GM12878 (cell line): ENCODE measurements at regions not wholly inside any gene's neighbourhood (a gene's known extent, or its start where the extent isn't known, plus 50 kb on each side); places are given as distances from the start of the nearest gene placed in this dataset.

Experiments
- ATAC-seq: fragments of 200-7000 bp; cut with Tn5 transposase; 3 replicates; pipeline ENCODE4 v1.9.1; 2020; ENCODE audit warnings: mild to moderate bottlenecking, moderate library complexity
- BruUV-seq: library from RNA; stranded (reverse); fragments of 400-500 nt; replicated peaks from 2 replicates; lab custom pipeline; 2021; lab: Mats Ljungman, UMichigan
- CTCF ChIA-PET: fragments of 300-600 bp; sonication (Branson Sonifier 250); formaldehyde crosslinking; extraction: SDS; loops from one replicate; lab custom pipeline; 2021; ENCODE audit warnings: inconsistent platforms; lab: Yijun Ruan, JAX
- POLR2A ChIA-PET: fragments of 350-600 bp; formaldehyde crosslinking; extraction: SDS; loops from one replicate; lab custom pipeline; 2021; ENCODE audit warnings: inconsistent platforms; lab: Charles Lee
- RAD21 ChIA-PET: fragments of 300-600 bp; sonication (Branson Sonifier 250); formaldehyde crosslinking; loops from one replicate; lab custom pipeline; 2023; ENCODE audit warnings: antibody characterized with exemption; ENCODE audit not compliant: unreplicated experiment; lab: Charles Lee
- SMC1A ChIA-PET: fragments of 300-600 bp; sonication (Branson Sonifier 250); formaldehyde crosslinking; loops from one replicate; lab custom pipeline; 2023; ENCODE audit not compliant: unreplicated experiment, uncharacterized antibody; lab: Charles Lee
- DNase-seq: peaks from one replicate; pipeline ENCODE4 v3.0.0-alpha.2; 2011; ENCODE audit warnings: low read depth, low spot score
- FAIRE-seq: peaks from 3 replicates; lab custom pipeline; 2011; peaks lifted over from hg19 to GRCh38; lab: Jason Lieb, UNC
- H2AFZ ChIP-seq: 2 replicates; pipeline ENCODE4 v1.6.0; 2011; ENCODE audit warnings: low read depth, low read length, control low read depth; ENCODE audit not compliant: control insufficient read depth
- H3K27ac ChIP-seq: 2 replicates; pipeline ENCODE4 v1.5.1; 2011; ENCODE audit warnings: control low read depth; ENCODE audit not compliant: control insufficient read depth, insufficient read depth
- H3K27me3 ChIP-seq, 2 experiments: replicated peaks in 1 of 2; 2 replicates each; pipeline versions ENCODE4 v1.6.0 to v1.6.1; 2011; ENCODE audit warnings: low read length in 1 of 2; ENCODE audit not compliant: control insufficient read depth in 2 of 2, insufficient read depth in 2 of 2
- H3K36me3 ChIP-seq, 2 experiments: 2 replicates each; pipeline ENCODE4 v1.5.1; 2011; ENCODE audit warnings: low read length in 1 of 2; ENCODE audit not compliant: control insufficient read depth in 2 of 2, insufficient read depth in 2 of 2
- H3K4me1 ChIP-seq: 2 replicates; pipeline ENCODE4 v1.6.1; 2011; ENCODE audit warnings: mild to moderate bottlenecking, low read length, moderate library complexity, mixed read lengths; ENCODE audit not compliant: control insufficient read depth, insufficient read depth
- H3K4me2 ChIP-seq: 2 replicates; pipeline ENCODE4 v1.6.0; 2011; ENCODE audit warnings: control low read depth; ENCODE audit not compliant: control insufficient read depth, insufficient read depth
- H3K4me3 ChIP-seq: fragments of 200-600 bp; sonication (generic); 2 replicates; pipeline ENCODE4 v1.5.1; 2016
- H3K79me2 ChIP-seq: 2 replicates; pipeline ENCODE4 v1.6.0; 2011; ENCODE audit warnings: low read length; ENCODE audit not compliant: control insufficient read depth, insufficient read depth
- H3K9ac ChIP-seq: 2 replicates; pipeline ENCODE4 v1.8.0; 2011; ENCODE audit warnings: low read length, control low read depth, mixed read lengths; ENCODE audit not compliant: control insufficient read depth, insufficient read depth
- H3K9me3 ChIP-seq: replicated peaks from 3 replicates; pipeline ENCODE4 v1.5.1; 2011; ENCODE audit warnings: mild to moderate bottlenecking, low read length; ENCODE audit not compliant: control insufficient read depth, insufficient read depth
- H4K20me1 ChIP-seq: 2 replicates; pipeline ENCODE4 v1.6.0; 2011; ENCODE audit not compliant: control insufficient read depth, insufficient read depth
- BHLHE40 ChIP-seq, 2 experiments: fragments of 450-650 bp in 1 of 2; IDR thresholded peaks; 2 replicates each; pipeline ENCODE4 v1.6.1; 2011 to 2017; ENCODE audit warnings: low read depth in 2 of 2, borderline replicate concordance in 1 of 2, improper control_type of control experiment in 1 of 2, low read length in 1 of 2, mild to moderate bottlenecking in 1 of 2
- E2F4 ChIP-seq: IDR thresholded peaks from 2 replicates; pipeline ENCODE4 v1.6.1; 2012; ENCODE audit warnings: low read depth, low read length, improper control_type of control experiment
- HCFC1 ChIP-seq: fragments of 150-350 bp; IDR thresholded peaks from 2 replicates; pipeline ENCODE4 v1.6.1; 2014; ENCODE audit warnings: low read length
- MEF2A ChIP-seq: IDR thresholded peaks from 2 replicates; pipeline ENCODE4 v1.6.1; 2011; ENCODE audit warnings: low read depth, mild to moderate bottlenecking, low read length, moderate library complexity; ENCODE audit not compliant: insufficient read depth
- MEF2B ChIP-seq: fragments of 450-650 bp; IDR thresholded peaks from 2 replicates; pipeline ENCODE4 v1.6.1; 2018; ENCODE audit warnings: mild to moderate bottlenecking, moderate library complexity; ENCODE audit not compliant: partially characterized antibody, poor library complexity, severe bottlenecking
- NFIC ChIP-seq: IDR thresholded peaks from 2 replicates; pipeline ENCODE4 v1.6.1; 2012; ENCODE audit warnings: low read depth, mild to moderate bottlenecking, inconsistent platforms, low read length, moderate library complexity
- NR2C2 ChIP-seq: IDR thresholded peaks from 2 replicates; pipeline ENCODE4 v1.6.1; 2011; ENCODE audit warnings: borderline replicate concordance, low read depth; ENCODE audit not compliant: control insufficient read depth, insufficient read length
- RBBP5 ChIP-seq: fragments of 200-600 bp; sonication (generic); conservative IDR thresholded peaks from 2 replicates; pipeline ENCODE4 v1.6.1; 2016
- RFX5 ChIP-seq: IDR thresholded peaks from 2 replicates; pipeline ENCODE4 v1.6.1; 2011; ENCODE audit warnings: low read depth, low read length, improper control_type of control experiment
- SKIL ChIP-seq: fragments of 450-650 bp; IDR thresholded peaks from 2 replicates; pipeline ENCODE4 v1.6.1; 2017; ENCODE audit warnings: mild to moderate bottlenecking, low read depth, inconsistent platforms; ENCODE audit not compliant: poor library complexity, severe bottlenecking
- SMAD5 ChIP-seq: IDR thresholded peaks from 2 replicates; pipeline ENCODE4 v1.6.1; 2016; ENCODE audit warnings: antibody characterized with exemption, low read depth
- WGBS: methylation state at CpG from one replicate; pipeline ENCODE4 v1.1.6; 2016; ENCODE audit warnings: low lambda C conversion rate; ENCODE audit not compliant: insufficient replicate concordance, insufficient coverage; ENCODE audit errors: missing lambda C conversion rate; 5-methylcytosine and 5-hydroxymethylcytosine counted together
- in situ Hi-C: fragments of 300-500 bp; cut with MboI; formaldehyde crosslinking; loops from 9 replicates; pipeline ENCODE4 v1.14.3; 2018; ENCODE audit warnings: mixed read lengths
- intact Hi-C: fragments of 100-400 bp; cut with micrococcal nuclease; formaldehyde crosslinking; loops from one replicate; pipeline ENCODE4 v1.14.2; 2022; ENCODE audit not compliant: unreplicated experiment

GRCh38 chr16:65888201-65888600, 478.3 kb upstream of the CDH5 start:
- H3K9me3 ChIP-seq, result no peaks in the 10 kb centered on the region
- H3K4me2 ChIP-seq, result no peak overlapping the region
- no peak for DNase-seq
- CTCF ChIA-PET, result no interaction called here
- intact Hi-C loops, result no loop called here
- POLR2A ChIA-PET, result no interaction called here
- in situ Hi-C loops, result no loop called here
- RAD21 ChIA-PET, result no interaction called here
- no peaks in the 10 kb centered on the region for H3K27me3 ChIP-seq
- no peaks in the 10 kb centered on the region for H3K79me2 ChIP-seq
- SMC1A ChIA-PET, result no interaction called here
- no peak for FAIRE-seq
- no peaks in the 10 kb centered on the region for H4K20me1 ChIP-seq
- no peak overlapping the region for H3K4me3 ChIP-seq
- H3K36me3 ChIP-seq, result no peaks in the 10 kb centered on the region
- TF ChIP-seq HCFC1 (no peak), E2F4 (no peak), RFX5 (no peak), BHLHE40 (IDR thresholded peaks at IDR 0.05; ENCODE audit: borderline replicate concordance in 1 of 2, low read depth in 2 of 2, low read length in 1 of 2) (no peak), SMAD5 (no peak), RBBP5 (no peak), SKIL (no peak), MEF2B (no peak), NR2C2 (no peak), NFIC (no peak), MEF2A (no peak)
- H3K27ac ChIP-seq, result no peak overlapping the region
- ATAC-seq, result no peak
- H3K9ac ChIP-seq, result no peak overlapping the region
- BruUV-seq, result no TSS peak
- H3K4me1 ChIP-seq, result no peaks in the 10 kb centered on the region
- WGBS, result 25% methylated on average over 8 of the region's 8 CpGs
- no peak overlapping the region for H2AFZ ChIP-seq
